ENCODE measurements at regions not wholly inside any gene's neighbourhood (a gene's known extent, or its start where the extent isn't known, plus 50 kb on each side); places are given as distances from the start of the nearest gene placed in this dataset.

DNA sequence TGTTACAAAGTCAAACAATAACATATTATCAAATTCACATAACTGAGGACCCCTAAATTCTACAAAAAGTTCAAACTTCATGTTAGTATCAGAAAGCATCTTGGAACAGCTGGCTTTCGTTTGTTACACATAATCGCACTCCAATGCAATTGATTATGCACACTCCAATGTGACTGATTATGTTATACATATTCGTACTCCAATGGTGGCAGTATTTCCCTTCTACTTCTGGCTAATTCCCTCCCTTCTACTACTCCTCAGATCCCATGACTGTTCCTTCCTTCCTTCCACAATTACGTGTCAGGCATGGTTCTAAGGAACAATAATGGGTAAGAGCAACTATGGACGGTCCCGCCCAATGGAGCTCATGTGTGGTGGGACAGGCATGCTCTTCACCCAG lies 137.1 kb upstream of the CCDC150 start:
- DNase-seq = peak; percentile 35

DNA sequence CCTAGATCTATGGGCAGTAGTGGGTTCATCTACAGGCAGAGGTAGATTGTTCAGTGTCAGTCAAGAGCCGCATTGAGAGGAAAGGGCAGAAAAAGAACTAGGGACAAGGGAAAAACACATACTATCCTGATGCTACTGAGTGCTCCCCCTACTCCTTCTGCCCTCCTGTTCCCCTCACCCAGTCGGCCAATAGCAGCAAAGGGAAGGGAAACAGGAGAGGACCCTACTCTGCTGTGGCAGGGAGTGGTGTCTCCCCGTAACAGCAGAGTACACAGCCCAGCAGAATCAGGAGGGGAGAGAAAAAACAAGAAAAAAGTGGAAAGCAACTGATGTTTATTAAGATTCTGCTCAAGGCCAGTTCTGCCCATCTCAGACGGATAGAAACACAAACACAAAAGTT lies 136.1 kb upstream of the CCDC150 start:
- no peak for DNase-seq

DNA sequence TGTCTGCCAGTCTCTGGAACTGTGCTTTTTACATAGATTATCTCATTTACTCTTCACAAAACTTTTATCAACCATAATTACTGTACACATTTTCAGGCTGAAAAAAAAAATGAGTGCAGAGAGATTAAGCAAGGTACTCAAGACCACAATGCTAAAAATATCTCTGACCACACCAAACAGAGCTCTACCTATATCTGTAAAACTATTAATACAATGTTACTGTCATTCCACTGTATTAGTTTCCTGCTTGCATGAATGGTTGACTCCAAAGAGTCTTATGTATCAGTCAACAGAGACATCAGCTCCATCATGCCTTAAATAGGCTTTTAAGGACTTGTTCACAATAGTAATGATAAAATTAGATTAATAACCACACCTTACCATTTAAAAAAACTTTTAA lies 134.7 kb upstream of the CCDC150 start:
- no peak for DNase-seq

DNA sequence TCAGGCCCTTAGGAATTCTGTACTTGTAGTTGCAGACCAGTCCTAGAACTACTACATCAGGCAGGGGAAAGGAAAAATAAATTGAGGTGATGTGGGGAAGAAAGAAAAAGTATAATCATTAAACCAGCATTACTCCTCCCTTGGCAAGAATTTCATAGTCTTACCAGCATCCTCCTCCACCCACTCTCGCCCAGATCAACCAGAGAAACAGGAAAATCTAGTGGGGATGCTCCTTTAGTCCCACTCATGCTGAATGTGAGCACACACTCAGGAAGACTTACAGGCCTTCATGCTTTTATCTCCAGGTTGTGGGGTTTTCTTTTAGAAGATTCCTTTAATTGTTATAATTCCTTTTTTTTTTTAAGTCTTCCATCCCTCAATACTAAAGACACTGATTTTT lies 129.3 kb upstream of the CCDC150 start:
- no peak for DNase-seq

DNA sequence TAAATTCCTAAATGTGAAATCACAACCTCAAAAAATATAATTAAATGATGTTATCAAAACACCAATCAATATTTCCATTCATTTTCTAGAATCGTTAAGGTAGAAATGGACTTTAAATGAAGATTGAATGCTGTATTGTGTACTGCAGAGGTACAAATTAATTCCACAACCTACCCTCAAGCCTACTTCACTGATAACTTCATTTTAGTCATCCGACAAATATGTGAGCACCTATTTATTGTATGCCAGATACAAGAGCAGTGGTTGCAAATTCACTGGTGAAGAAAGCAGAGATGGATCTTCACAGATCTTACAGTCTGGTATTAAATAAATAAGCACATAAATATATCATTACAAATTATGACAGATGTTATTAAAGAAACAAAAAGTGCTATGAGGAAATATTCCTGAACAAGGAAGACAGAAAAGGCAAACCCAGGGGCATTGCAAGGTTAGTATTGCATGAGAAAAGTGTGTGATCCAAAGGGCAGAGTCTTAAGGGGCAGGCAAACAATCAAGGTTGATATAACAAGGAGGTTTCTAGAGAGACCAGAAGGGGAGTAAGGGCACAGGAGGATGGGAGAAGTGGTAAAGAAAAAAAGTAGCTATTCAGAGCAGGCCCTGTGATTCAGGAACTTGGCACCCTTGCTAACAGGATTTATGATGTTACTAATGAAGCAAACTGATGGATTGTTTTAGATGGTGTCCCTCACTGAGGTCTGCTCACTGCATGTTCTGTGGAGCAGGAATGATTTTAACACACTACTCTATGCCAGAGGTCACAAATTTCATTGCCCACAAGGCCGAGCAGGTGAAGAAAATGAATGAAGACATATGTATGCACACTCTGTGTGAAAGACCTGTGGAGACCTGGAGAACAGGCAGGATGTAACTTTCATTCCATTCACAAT lies 128.0 kb upstream of the CCDC150 start:
- no peak for DNase-seq

DNA sequence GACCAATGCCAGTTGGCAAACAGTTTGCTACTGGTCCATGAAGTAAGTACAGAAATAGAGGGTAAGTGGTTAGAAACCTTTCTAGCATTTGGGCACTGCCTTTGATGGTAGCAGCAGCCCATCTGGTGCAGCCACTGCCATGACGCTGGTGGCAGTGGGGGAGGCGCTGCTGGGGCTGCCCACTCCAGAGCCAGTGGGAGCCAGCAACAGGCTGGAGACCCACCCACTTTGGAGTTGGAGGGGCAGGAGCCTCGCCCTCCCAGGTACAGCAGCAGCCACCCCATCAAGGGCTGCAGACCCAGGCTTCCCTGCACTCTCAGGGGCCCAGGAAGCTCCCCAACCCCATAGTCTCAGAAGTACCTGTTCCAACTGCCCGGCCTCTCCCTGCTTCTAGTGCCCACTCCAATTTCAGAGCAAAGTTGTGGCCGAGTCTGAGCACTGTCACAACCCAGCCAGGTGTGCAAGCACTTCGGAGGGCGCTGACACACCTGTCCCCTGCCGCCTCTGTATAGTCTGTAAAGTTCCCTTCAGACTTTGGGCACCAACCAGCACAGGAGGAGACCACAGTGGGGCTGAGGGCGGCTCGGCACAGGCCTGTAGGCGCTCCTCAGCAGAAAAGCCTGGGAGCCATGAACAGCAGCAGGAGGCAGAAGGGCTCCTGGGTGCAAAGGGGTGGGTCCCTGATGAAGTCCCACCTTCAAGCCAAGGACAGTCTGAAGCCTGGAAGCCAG lies 125.6 kb upstream of the CCDC150 start:
- DNase-seq = no peak

DNA sequence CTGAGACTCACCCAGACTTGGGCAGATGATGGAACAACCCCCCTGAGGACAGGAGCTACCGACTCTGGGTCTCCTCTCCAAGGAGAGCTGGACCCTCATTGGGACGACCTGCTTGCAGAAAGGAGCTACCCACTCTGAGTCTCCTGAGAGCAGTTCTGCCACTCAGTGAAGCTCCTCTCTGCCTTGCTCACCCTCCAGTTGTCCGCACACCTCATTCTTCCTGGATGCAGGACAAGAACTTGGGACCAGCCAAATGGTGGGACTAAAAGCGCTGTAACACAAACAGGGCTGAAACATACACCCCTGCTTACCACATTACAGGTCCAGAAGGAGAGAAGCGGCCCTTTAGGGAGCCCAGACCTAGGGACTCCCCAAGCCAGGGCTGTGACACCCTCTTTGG lies 124.9 kb upstream of the CCDC150 start:
- DNase-seq = no peak

DNA sequence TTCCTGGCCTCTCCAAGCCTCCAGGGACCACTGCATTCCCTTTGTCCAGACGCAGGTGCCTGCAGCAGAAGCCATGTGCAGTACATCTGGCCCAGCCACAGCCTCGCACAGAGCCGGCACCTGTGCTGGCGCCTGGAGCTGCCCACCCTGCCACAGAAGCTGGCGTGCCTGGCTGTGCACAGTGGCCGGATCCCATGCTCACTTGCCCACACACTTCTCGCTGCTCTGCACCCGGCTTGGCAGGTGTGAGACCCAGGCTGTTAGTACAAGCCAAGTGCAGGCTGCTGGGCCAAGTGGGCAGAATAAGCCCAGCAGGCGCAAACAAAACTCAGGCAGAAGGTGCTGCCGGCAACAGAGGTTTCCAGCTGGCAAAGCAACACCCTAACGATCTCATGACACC lies 124.5 kb upstream of the CCDC150 start:
- DNase-seq = no peak

DNA sequence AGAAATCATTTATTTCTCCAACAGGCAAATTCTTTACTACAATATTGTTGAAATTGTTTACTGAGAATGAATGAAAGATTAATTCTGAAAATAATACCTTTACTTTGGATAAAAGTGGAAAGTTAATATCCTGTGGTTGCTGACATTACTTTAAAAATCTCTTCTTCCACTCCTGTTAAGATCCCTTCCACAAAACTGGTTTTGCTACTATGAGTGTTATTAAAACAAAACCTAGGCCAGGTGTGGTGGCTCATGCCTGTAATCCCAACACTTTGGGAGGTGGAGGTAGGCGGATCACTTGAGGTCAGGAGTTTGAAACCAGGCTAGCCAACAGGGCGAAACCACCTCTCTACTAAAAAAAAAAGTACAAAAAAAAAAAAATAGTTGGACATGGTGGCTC lies 123.9 kb upstream of the CCDC150 start:
- no peak for DNase-seq

DNA sequence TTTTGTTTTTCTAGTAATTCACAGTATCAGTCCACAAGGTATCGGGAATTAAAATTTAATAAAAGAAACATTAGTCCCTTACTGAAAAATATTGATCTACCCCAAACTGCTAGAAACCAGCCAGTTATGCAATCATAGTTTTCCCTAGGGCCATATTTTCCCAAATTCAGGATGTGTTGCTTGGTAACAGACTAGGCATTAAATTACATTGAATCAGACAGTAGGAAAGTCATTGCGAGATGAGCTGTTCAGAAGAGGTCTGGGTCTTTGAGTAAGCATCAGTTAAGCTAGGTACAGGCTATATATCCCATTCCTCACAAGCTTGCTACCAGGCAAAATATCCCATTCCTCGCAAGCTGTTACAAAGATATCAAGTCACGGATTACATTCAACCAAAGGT lies 123.0 kb upstream of the CCDC150 start:
- no peak for DNase-seq

DNA sequence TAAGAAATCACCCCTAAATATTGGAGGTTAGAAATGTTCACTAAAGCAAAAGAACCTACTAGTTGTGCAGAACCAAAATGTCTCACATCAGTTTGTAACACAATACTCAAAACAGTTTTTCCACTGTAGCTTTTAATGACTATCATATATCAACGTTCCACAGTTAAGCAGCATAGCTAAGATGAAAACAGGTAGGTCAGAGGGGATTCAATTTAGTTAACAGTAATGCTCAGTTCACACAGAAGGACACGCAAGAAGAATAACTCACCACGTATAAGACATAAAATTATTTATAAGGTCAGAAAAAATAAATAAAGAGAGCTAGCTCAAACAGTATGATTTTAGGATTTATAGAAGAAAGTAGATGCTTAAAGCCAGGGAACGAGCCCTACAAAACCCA lies 118.9 kb upstream of the CCDC150 start:
- no peak for DNase-seq

DNA sequence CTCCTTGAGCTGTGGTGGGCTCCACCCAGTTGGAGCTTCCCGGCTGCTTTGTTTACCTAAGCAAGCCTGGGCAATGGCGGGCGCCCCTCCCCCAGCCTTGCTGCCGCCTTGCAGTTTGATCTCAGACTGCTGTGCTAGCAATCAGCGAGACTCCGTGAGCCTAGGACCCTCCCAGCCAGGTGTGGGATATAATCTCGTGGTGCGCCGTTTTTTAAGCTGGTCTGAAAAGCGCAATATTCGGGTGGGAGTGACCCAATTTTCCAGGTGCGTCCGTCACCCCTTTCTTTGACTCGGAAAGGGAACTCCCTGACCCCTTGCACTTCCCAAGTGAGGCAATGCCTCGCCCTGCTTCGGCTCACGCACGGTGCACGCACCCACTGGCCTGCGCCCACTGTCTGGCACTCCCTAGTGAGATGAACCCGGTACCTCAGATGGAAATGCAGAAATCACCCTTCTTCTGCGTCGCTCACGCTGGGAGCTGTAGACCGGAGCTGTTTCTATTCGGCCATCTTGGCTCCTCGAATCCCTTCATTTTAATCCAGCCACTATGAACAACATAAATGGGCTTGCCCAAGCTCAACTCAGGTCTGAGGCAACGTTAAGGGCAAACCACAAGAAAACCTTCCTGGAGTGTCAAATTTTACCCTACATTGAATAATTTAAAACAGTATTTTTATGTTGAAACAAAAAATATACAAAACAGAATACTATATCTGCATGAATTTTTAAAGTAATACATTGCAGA lies 112.4 kb upstream of the CCDC150 start:
- peak; percentile 28 for DNase-seq

DNA sequence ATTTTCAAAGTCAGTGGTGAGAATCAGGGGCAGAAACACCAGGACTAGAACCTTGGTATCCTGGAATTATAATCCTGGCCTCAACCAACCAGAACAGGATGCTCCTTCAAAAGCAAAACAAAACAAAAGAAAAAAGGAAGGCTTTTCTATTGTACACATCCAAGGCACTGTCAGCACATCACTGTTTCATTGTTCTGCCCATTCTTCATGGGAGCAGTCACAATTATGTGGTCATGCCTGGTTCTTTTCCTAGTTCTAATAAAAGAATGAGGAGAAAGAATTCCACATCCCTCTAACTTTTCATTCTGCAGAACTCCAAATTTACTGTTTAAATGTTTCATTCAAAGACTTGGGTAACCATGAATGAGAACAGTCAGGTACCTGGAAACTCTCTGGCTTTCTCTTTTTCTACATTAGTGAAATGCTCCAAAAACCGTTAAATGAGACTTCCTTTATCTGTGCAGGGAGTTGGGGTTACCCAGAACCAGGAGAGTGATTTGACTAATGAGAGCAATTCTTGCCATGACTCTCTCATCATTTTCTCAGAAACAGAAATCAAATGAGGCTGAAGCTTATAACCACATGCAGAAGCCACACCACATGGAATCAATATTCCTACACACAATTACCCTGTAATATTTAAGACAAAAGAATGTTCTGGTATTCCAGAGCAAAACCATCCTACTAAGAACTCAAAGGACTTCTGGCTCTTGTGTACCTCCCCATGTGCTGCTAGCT lies 110.9 kb upstream of the CCDC150 start:
- no peak for DNase-seq

DNA sequence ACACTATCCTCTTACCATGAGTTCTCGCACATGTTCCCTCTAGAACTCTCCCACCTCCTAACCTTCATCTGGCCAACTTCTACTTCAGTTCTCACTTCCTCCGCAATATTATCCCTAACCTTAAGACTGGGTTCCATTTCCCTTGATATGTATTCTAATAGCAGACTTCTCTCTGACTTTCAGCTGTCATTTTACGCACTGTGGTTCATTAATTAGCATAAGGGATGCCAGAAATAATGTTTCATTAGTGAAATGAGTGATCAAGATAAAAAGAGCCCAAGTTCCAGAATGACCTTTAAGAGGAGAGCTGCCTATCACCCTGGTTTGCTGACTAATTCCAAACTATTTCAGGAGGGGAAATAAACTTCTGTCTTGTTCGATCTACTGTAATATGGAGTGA lies 108.6 kb upstream of the CCDC150 start:
- DNase-seq = no peak

DNA sequence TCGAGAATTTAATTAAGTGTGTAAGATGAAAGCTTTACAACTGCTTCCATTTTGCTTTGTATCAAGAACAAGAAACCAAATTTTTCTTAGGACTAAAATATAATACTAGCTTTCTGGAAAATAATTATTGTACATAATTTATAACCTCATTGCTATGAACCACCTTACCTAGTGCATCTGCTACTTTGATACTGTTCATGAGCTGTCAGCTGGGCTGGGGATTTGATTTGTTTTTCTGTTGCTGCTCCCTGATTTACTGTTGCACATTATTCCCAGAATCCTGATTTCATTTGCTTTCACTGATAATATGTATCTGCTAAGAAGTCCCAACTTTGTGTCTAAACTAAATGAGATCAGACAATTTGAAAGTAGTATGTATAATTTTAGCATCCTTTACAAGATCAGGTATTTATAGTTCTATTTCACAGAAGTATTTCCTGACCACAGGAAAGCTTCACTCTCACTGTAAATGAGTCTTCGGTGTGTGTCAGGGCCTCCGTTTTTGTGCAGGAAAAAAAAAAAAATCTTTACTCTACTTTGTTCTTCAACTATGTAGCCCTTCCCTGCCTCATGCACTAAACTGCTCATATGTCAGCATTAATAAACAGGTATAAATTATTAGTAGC lies 105.6 kb upstream of the CCDC150 start:
- DNase-seq = no peak

DNA sequence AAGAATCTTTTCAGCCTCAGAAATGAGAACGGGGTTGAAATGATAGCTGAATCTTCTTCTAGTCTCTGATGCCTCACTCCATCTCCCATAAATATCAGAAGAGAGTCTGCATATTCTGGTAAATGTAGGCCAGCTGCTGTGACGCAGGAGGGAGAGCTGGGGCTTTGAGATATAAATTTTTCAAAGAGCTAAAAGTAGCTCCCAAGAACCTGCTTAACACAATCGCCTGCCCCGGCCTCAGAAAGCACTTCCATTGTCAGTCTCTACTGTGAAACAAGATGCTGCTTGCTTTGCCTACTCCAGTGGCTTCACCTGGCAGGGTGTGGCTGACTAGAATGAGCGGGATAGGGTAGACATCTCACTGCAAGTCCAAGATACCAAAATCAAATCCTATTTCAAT lies 105.0 kb upstream of the CCDC150 start:
- DNase-seq = no peak

DNA sequence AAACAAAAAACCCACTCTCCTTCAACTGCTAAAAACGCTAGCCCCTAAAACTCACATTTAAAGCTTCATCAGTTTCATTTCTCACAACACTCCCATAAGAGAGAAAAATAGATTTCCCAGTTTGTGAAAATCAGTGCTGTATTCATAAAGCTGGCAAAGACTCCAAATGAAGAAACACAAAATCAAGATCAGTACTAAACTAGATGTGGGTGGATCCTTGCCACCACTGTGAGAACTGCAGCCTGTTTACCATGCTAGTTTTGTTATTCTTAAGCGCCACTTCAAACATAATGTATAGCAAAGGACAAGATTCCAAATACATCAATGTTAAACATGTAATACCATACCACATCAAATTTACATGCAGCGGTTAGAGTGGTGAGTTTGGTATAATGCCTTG lies 104.5 kb upstream of the CCDC150 start:
- no peak for DNase-seq

DNA sequence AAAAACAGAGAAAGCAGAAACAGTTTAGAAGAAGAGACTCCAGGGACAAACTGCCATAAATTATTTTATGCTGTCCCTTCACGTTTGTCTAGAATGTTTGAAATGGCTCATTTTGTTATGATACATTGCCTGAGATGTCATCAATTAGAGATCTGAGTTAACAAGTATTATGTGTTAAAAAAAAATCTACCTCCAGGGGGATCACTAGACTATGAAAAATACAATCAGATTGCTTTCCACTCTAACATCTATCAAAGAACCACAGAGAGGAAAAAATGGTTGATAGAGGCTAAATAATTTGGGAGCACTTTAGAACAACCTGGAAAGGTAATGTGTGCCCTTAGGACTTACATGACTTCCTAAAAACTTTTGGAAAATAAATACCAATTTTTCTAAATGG lies 103.8 kb upstream of the CCDC150 start:
- DNase-seq = peak; percentile 26

DNA sequence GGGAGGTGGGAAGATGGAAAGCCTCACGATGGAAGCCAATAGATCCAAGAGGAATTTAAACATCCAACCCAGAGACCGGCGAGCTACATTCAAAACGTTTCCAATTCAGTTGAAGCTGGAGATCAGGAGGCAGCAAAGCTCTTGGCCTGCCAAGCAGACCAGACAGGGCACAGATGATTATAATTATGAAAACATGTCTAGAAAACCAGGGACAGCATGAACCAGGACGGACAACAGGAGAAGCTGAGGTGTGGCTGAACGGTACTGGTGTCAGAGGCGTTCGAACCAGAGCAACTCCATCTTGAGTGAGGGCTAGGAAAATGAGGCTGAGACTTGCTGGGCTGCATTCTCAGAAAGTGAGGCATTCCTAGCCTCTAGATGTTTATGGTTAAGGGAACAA lies 102.2 kb upstream of the CCDC150 start:
- no peak for DNase-seq

DNA sequence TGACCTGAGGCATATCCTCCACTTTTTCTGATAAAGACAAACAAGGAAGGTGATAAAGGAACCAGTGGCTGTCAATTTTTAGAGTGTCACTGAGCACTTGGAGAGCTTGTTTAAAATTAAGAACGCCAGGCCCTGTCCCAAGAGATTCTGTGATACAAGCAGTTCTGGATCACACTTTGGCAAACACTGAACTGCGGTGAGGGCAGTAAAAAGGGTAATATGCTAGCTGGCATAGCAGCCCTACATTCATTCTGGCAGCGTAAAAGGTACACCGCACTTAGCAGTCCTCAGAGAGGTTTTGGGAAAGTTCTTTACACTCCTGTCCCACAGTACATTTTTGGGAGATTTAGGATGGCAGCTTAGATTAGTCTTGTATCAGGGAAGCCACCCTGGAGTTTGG lies 101.3 kb upstream of the CCDC150 start:
- no peak for DNase-seq

DNA sequence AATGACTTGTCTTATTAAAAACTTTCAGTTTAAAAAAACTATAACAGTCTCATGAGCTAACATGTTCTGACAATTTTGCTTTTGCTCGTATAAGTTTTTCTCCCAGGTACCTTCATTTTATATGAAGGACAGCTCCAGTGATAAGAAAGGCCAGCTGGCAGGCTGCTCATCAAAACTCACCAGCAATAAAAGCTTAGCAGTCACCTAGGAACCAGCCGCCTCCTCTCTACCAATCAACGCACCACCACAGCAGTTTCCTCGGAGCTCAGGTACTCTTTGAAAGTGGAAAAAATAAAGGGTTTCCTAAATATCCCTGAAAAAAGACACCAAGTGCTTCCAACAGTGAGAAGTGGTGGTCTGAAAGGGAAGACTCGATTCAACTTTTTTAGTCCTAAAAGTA lies 100.9 kb upstream of the CCDC150 start:
- DNase-seq = no peak

DNA sequence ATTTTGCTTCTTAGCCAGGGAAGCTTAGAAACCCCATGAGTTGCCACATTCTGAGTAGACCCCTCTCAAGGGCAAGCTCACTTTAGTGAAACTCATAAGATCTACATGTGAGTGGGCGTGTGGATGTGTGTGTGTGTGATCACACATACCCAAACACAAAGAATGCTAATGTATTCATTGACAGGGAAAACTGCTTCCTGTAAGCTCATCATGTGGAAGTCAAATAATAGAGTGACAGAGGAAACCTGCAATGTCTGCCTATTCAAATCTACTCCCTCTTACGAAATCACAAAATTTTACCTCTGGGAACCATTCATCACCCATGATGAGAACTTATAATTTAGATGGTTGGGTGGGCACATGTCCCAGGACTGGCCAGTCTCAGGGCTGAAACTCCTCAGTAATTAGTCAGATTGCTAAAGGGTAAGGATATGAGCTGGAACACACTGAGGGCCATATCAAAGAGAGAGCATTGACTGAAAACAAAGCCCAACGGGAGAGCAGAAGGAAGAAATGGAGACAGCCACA lies 94.5 kb upstream of the CCDC150 start:
- no peak for DNase-seq
